Stomach (tissue), 4 donors: ENCODE measurements at regions not wholly inside any gene's neighbourhood (a gene's known extent, or its start where the extent isn't known, plus 50 kb on each side); places are given as distances from the start of the nearest gene placed in this dataset.

Experiments
- EP300 ChIP-seq: sonication (generic); formaldehyde crosslinking; IDR thresholded peaks from one replicate; pipeline ENCODE4 v1.6.1; 2017; ENCODE audit warnings: antibody characterized with exemption
- POLR2A ChIP-seq, 4 donors: fragments of 450-650 bp; IDR thresholded peaks; one replicate each; pipeline ENCODE4 v1.6.1; 2016; ENCODE audit warnings: antibody characterized with exemption in 4 of 4, control low read depth in 2 of 4, mild to moderate bottlenecking in 1 of 4, moderate library complexity in 1 of 4

GRCh38 chr4:96654045-96654444 lies 814.2 kb downstream of the PDHA2 start:
- TF ChIP-seq POLR2A (IDR thresholded peaks at IDR 0.05) (no peak), EP300 (no peak)
